ENCODE measurements at regions not wholly inside any gene's neighbourhood (a gene's known extent, or its start where the extent isn't known, plus 50 kb on each side); places are given as distances from the start of the nearest gene placed in this dataset.

DNA sequence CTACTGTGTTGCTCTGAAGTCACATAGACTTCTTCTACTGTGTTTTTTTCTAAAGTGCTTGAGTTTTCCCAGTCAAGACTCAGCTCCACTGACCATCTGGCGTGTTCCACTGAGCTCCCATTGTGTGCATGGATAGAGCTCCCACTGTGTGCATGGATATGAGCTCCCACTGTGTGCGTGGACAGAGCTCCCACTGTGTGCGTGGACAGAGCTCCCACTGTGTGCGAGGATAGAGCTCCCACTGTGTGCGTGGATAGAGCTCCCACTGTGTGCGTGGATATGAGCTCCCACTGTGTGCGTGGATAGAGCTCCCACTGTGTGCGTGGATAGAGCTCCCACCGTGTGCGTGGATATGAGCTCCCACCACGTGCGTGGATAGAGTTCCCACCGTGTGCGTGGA, 148.3 kb upstream of the ALKAL2 start:
- TF ChIP-seq, protein P1, sequence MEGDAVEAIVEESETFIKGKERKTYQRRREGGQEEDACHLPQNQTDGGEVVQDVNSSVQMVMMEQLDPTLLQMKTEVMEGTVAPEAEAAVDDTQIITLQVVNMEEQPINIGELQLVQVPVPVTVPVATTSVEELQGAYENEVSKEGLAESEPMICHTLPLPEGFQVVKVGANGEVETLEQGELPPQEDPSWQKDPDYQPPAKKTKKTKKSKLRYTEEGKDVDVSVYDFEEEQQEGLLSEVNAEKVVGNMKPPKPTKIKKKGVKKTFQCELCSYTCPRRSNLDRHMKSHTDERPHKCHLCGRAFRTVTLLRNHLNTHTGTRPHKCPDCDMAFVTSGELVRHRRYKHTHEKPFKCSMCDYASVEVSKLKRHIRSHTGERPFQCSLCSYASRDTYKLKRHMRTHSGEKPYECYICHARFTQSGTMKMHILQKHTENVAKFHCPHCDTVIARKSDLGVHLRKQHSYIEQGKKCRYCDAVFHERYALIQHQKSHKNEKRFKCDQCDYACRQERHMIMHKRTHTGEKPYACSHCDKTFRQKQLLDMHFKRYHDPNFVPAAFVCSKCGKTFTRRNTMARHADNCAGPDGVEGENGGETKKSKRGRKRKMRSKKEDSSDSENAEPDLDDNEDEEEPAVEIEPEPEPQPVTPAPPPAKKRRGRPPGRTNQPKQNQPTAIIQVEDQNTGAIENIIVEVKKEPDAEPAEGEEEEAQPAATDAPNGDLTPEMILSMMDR (IDR thresholded peaks at IDR 0.05) = no peak
- no peak for TF ChIP-seq POLR2A (IDR thresholded peaks at IDR 0.05)

Measured in body of pancreas (tissue), 4 donors.